Heart left ventricle (tissue), 13 donors: ENCODE measurements at regions not wholly inside any gene's neighbourhood (a gene's known extent, or its start where the extent isn't known, plus 50 kb on each side); places are given as distances from the start of the nearest gene placed in this dataset.

Source experiments
- POLR2A ChIP-seq, 2 donors: fragments of 450-650 bp; IDR thresholded peaks; one replicate each; pipeline ENCODE4 v1.6.1; 2017; ENCODE audit warnings: antibody characterized with exemption in 2 of 2, mild to moderate bottlenecking in 2 of 2, moderate library complexity in 2 of 2
- TF ChIP-seq, protein P1 (sequence below), 12 donors: fragments of 200-600 bp; sonication (generic) in 4 of 12; IDR thresholded peaks; one replicate each; pipeline versions ENCODE4 v1.5.0 to v1.8.0; 2018 to 2022; ENCODE audit warnings: antibody characterized with exemption in 12 of 12, mild to moderate bottlenecking in 5 of 12
- donor health status: ischemic (EF 13 %, LVEDD 7.1; RV severe dilation, severe dysfunction).
- donor health status: DM: no; HTN: yes; CAD: no.
- donor health status: DM: no; HTN: no; CAD: no.
- donor health status: ischemic (EF 25% LVEDD 6.9; RV normal size, moderate dysfunction).
- donor health status: ischemic (EF 25% LVEDD 5.7; RV mildly dilated, moderate dysfunction).
- donor health status: ischemic (EF 35%, LVEDD 5.7; RV mildly dilated, moderate dysfunction).
- donor health status: nonischemic (EF 11% LVEDD 7.7; RV severe dilation, severe dysfunction).
- donor health status: DM: yes; HTN: yes; CAD: no.
- donor health status: PGD.
- donor health status: ischemic (EF 29% LVEDD 5.4; RV normal size, mild dysfunction).
- donor health status: nonischemic (EF 23%, LVEDD 6.1; RV moderate dilation, normal function).

DNA sequence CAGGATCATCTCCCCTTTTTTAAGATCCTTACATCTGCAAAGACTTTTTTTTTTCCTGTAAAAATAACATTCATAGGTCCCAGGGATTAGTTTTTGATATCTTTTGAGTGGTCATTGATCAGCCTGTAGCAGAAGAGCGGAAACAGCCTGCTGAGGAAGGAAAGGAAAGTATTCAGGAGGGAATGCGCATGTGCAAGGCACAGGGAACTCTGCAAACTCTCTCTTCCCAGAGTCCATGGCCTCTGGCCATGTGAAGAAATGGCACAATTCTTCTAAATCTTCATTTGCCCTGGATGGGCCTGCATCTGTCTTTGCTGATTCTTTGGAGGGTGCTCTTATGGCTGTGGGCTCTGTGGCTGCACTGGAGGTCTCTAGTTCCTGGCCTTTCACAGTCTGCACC, 60.1 kb upstream of the SKOR2 start:
- no peak for TF ChIP-seq POLR2A (IDR thresholded peaks at IDR 0.05)
- TF ChIP-seq, protein P1, sequence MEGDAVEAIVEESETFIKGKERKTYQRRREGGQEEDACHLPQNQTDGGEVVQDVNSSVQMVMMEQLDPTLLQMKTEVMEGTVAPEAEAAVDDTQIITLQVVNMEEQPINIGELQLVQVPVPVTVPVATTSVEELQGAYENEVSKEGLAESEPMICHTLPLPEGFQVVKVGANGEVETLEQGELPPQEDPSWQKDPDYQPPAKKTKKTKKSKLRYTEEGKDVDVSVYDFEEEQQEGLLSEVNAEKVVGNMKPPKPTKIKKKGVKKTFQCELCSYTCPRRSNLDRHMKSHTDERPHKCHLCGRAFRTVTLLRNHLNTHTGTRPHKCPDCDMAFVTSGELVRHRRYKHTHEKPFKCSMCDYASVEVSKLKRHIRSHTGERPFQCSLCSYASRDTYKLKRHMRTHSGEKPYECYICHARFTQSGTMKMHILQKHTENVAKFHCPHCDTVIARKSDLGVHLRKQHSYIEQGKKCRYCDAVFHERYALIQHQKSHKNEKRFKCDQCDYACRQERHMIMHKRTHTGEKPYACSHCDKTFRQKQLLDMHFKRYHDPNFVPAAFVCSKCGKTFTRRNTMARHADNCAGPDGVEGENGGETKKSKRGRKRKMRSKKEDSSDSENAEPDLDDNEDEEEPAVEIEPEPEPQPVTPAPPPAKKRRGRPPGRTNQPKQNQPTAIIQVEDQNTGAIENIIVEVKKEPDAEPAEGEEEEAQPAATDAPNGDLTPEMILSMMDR (IDR thresholded peaks at IDR 0.05): no peak
